Kidney (tissue), 13 donors: ENCODE measurements at regions not wholly inside any gene's neighbourhood (a gene's known extent, or its start where the extent isn't known, plus 50 kb on each side); places are given as distances from the start of the nearest gene placed in this dataset.

Source experiments
- DNase-seq, 5 donors: peaks; one replicate each; pipeline ENCODE4 v3.0.0-alpha.2; 2013 to 2020
- FAIRE-seq: peaks from 2 replicates; lab custom pipeline; 2012; peaks lifted over from hg19 to GRCh38; lab: Jason Lieb, UNC
- H3K27ac ChIP-seq, 2 donors: one replicate each; pipeline ENCODE4 v1.7.0; 2013; ENCODE audit warnings: low read depth in 2 of 2, low read length in 2 of 2, inconsistent platforms in 1 of 2
- H3K27me3 ChIP-seq: one replicate; pipeline ENCODE4 v1.7.1; 2013; ENCODE audit warnings: low read length, inconsistent platforms; ENCODE audit not compliant: control insufficient read depth, insufficient read depth
- H3K36me3 ChIP-seq, 3 donors: one replicate each; pipeline versions ENCODE4 v1.7.0 to v1.7.1; 2013; ENCODE audit warnings: low read length in 3 of 3, control low read depth in 1 of 3, inconsistent platforms in 1 of 3; ENCODE audit not compliant: insufficient read depth in 3 of 3, control insufficient read depth in 2 of 3
- H3K4me1 ChIP-seq, 3 donors: one replicate each; pipeline versions ENCODE4 v1.7.0 to v1.7.1; 2013; ENCODE audit warnings: low read length in 3 of 3, inconsistent platforms in 1 of 3, low read depth in 1 of 3; ENCODE audit not compliant: control insufficient read depth in 2 of 3, insufficient read depth in 2 of 3
- H3K4me3 ChIP-seq, 3 donors: one replicate each; pipeline versions ENCODE4 v1.7.0 to v1.8.1; 2013; ENCODE audit warnings: low read length in 3 of 3, control low read depth in 1 of 3, inconsistent platforms in 1 of 3
- H3K9ac ChIP-seq, 3 donors: one replicate each; pipeline versions ENCODE4 v1.7.0 to v1.7.1; 2013; ENCODE audit warnings: low read length in 3 of 3, control low read depth in 1 of 3, inconsistent platforms in 1 of 3
- H3K9me3 ChIP-seq, 3 donors: one replicate each; pipeline versions ENCODE4 v1.7.0 to v1.7.1; 2013; ENCODE audit warnings: low read length in 3 of 3, control low read depth in 1 of 3, inconsistent platforms in 1 of 3; ENCODE audit not compliant: control insufficient read depth in 2 of 3, insufficient read depth in 1 of 3
- CTCF ChIP-seq: IDR thresholded peaks from 3 replicates; pipeline ENCODE4 v1.5.1; 2012; ENCODE audit warnings: mild to moderate bottlenecking, moderate library complexity, borderline replicate concordance; ENCODE audit not compliant: insufficient read depth; ENCODE audit errors: extremely low read depth
- intact Hi-C: fragments of 100-400 bp; cut with DNase I; formaldehyde crosslinking; loops from one replicate; pipeline ENCODE4 v1.11.1; 2022
- donor health status: control.
- donor health status: control.
- donor health status: control.
- donor health status: control.
- donor health status: control.
- donor health status: DM: yes; HTN: yes; CAD: no.
- donor health status: Normal renal cell carcinoma (clear cell type).

DNA sequence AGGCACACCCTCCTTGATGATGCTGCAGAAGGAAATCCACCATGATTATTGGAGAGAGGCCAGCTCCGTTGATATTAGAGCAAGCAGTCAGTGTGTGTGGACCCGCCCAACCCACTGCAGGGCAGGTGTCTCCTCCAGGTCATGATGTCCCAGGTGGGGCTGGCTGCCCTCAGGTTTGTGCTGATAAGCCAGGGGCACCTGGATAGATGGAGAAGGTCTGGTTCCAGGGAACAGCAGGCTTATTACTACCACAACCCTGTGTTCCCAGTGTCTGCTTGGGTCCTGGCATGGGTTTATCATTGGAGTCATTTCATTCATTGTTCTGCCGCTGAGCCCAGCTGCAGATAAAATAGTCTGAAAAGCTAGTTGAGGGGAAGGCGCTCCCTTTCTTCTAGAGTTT is 181.1 kb upstream of the NECTIN1 start:
- H3K4me1 ChIP-seq, result peaks cover 0 to 2% (median 0%) of the 10 kb centered on the region in 3 donors
- intact Hi-C loops, result no loop called here
- H3K27ac ChIP-seq, result no peak overlapping the region
- H3K36me3 ChIP-seq, result no peaks in the 10 kb centered on the region
- H3K27me3 ChIP-seq, result no peaks in the 10 kb centered on the region
- FAIRE-seq (no peak), DNase-seq (no peak)
- no peak for TF ChIP-seq CTCF
- H3K9ac ChIP-seq, result no peak overlapping the region
- H3K9me3 ChIP-seq, result no peaks in the 10 kb centered on the region
- no peak overlapping the region for H3K4me3 ChIP-seq

GRCh38 chr11:119909495-119909894 is 180.5 kb upstream of the NECTIN1 start:
- DNase-seq (no peak), FAIRE-seq (no peak)
- Histone ChIP-seq H3K9me3 (no peaks in the 10 kb centered on the region), H3K9ac (no peak overlapping the region), H3K4me1 (peaks cover 0 to 2% (median 0%) of the 10 kb centered on the region in 3 donors), H3K36me3 (no peaks in the 10 kb centered on the region), H3K4me3 (no peak overlapping the region), H3K27me3 (no peaks in the 10 kb centered on the region), H3K27ac (no peak overlapping the region)
- TF ChIP-seq CTCF, result no peak
- intact Hi-C loops, result no loop called here

GRCh38 chr11:119909077-119909476 is 180.1 kb upstream of the NECTIN1 start:
- H3K9me3 ChIP-seq, result no peaks in the 10 kb centered on the region
- no peaks in the 10 kb centered on the region for H3K27me3 ChIP-seq
- H3K4me3 ChIP-seq, result no peak overlapping the region
- no peak overlapping the region for H3K27ac ChIP-seq
- H3K36me3 ChIP-seq, result no peaks in the 10 kb centered on the region
- peaks cover 0 to 2% (median 0%) of the 10 kb centered on the region in 3 donors for H3K4me1 ChIP-seq
- H3K9ac ChIP-seq, result no peak overlapping the region
- DNase-seq (no peak), FAIRE-seq (no peak)
- intact Hi-C loops, result no loop called here
- TF ChIP-seq CTCF, result no peak

DNA sequence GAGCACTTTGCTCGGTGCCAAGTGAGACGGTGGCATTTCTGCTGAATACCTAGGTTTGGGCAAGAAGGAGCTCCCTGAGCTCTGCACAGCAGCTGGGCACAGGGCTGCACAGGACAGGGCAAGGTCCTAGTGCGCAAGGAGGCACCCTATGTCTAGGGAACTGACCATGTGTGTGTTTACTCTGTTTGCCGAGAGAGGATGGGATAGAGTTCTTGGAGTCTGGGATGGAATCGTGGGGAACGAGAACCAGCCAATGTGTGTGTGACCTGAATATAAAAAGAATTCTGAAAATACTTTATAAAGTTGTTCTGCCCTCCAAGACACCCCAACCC is 179.5 kb upstream of the NECTIN1 start:
- Histone ChIP-seq H3K4me1 (peaks cover 0 to 2% (median 0%) of the 10 kb centered on the region in 3 donors), H3K27me3 (no peaks in the 10 kb centered on the region), H3K4me3 (no peak overlapping the region), H3K27ac (no peak overlapping the region), H3K36me3 (no peaks in the 10 kb centered on the region), H3K9ac (no peak overlapping the region), H3K9me3 (no peaks in the 10 kb centered on the region)
- DNase-seq (no peak), FAIRE-seq (no peak)
- TF ChIP-seq CTCF, result no peak
- intact Hi-C loops, result no loop called here
